ENCODE measurements at regions not wholly inside any gene's neighbourhood (a gene's known extent, or its start where the extent isn't known, plus 50 kb on each side); places are given as distances from the start of the nearest gene placed in this dataset.

GRCh38 chr3:4224331-4224730 lies 78.8 kb upstream of the SETMAR start:
- Histone ChIP-seq H3K36me3 (no peaks in the 10 kb centered on the region), H3K27me3 (no peaks in the 10 kb centered on the region), H3K9me3 (no peaks in the 10 kb centered on the region), H3K4me3 (no peak overlapping the region), H3K27ac (no peak overlapping the region), H3K4me1 (no peaks in the 10 kb centered on the region)
- no peak for TF ChIP-seq CTCF (IDR thresholded peaks at IDR 0.05)
- ATAC-seq: no peak
- intact Hi-C loops (cut with DNase I): no loop called here
- DNase-seq: no peak

- no peaks in the 10 kb centered on the region for H3K27me3 ChIP-seq
- no peaks in the 10 kb centered on the region for H3K36me3 ChIP-seq
- ATAC-seq (no peak), DNase-seq (no peak)
- no peaks in the 10 kb centered on the region for H3K9me3 ChIP-seq
- TF ChIP-seq CTCF (IDR thresholded peaks at IDR 0.05): no peak
- H3K4me3 ChIP-seq: no peak overlapping the region
- no peaks in the 10 kb centered on the region for H3K4me1 ChIP-seq
- no peak overlapping the region for H3K27ac ChIP-seq
- intact Hi-C loops (cut with DNase I): no loop called here
Measured at GRCh38 chr3:4225005-4225471, 78.1 kb upstream of the SETMAR start.

- WGBS, 2 donors: 80 to 92% methylated on average over 2 of the region's 2 CpGs
- no peak for TF ChIP-seq CTCF (IDR thresholded peaks at IDR 0.05)
- Histone ChIP-seq H3K4me3 (no peak overlapping the region), H3K4me1 (no peaks in the 10 kb centered on the region), H3K9me3 (no peaks in the 10 kb centered on the region), H3K36me3 (no peaks in the 10 kb centered on the region), H3K27ac (no peak overlapping the region), H3K27me3 (no peaks in the 10 kb centered on the region)
- ATAC-seq (no peak), DNase-seq (no peak)
- intact Hi-C loops (cut with DNase I): no loop called here
Measured at GRCh38 chr3:4228295-4228694, 74.9 kb upstream of the SETMAR start.

GRCh38 chr3:4231041-4231440 lies 72.1 kb upstream of the SETMAR start:
- intact Hi-C loops (cut with DNase I): no loop called here
- Histone ChIP-seq H3K4me3 (no peak overlapping the region), H3K27ac (no peak overlapping the region), H3K27me3 (no peaks in the 10 kb centered on the region), H3K9me3 (no peaks in the 10 kb centered on the region), H3K4me1 (no peaks in the 10 kb centered on the region), H3K36me3 (no peaks in the 10 kb centered on the region)
- ATAC-seq (no peak), DNase-seq (no peak)
- no peak for TF ChIP-seq CTCF (IDR thresholded peaks at IDR 0.05)
- WGBS, 2 donors: 66 to 73% methylated on average over 4 of the region's 4 CpGs

GRCh38 chr3:4232798-4233197 lies 70.4 kb upstream of the SETMAR start:
- H3K36me3 ChIP-seq: no peaks in the 10 kb centered on the region
- no peak overlapping the region for H3K4me3 ChIP-seq
- H3K27me3 ChIP-seq: no peaks in the 10 kb centered on the region
- 56 to 57% methylated on average over 3 of the region's 3 CpGs for WGBS, 2 donors
- no peak for ATAC-seq
- no peak for TF ChIP-seq CTCF (IDR thresholded peaks at IDR 0.05)
- no peak overlapping the region for H3K27ac ChIP-seq
- intact Hi-C loops (cut with DNase I): no loop called here
- no peaks in the 10 kb centered on the region for H3K4me1 ChIP-seq
- peaks cover 0 to 12% (median 8%) of the 10 kb centered on the region in 11 donors for H3K9me3 ChIP-seq
- DNase-seq: no peak
